OCI-LY7 (cell line): ENCODE measurements at regions not wholly inside any gene's neighbourhood (a gene's known extent, or its start where the extent isn't known, plus 50 kb on each side); places are given as distances from the start of the nearest gene placed in this dataset.

Experiments
- BruUV-seq: library from RNA; stranded (reverse); fragments of 400-500 nt; replicated peaks from 2 replicates; lab custom pipeline; 2021; lab: Mats Ljungman, UMichigan
- CTCF ChIA-PET: fragments of 300-600 bp; sonication (Branson Sonifier 250); formaldehyde crosslinking; loops from one replicate; lab custom pipeline; 2022; ENCODE audit warnings: antibody characterized with exemption; ENCODE audit not compliant: unreplicated experiment; lab: Charles Lee
- POLR2A ChIA-PET: fragments of 300-600 bp; sonication (Branson Sonifier 250); formaldehyde crosslinking; loops from one replicate; lab custom pipeline; 2022; ENCODE audit warnings: antibody characterized with exemption; lab: Charles Lee
- DNase-seq: peaks from one replicate; pipeline ENCODE4 v3.0.0-alpha.2; 2015; ENCODE audit warnings: low spot score
- H2AFZ ChIP-seq: fragments of 200-600 bp; sonication (generic), shearing (Covaris generic); 2 replicates; pipeline ENCODE4 v1.6.1; 2014; ENCODE audit warnings: mild to moderate bottlenecking, antibody characterized with exemption, low read length, moderate library complexity
- H3K27ac ChIP-seq: fragments of 200-600 bp; sonication (generic); 2 replicates; pipeline ENCODE4 v1.5.1; 2014; ENCODE audit warnings: mixed run types, low read depth, mild to moderate bottlenecking, moderate library complexity, low read length, inconsistent platforms; ENCODE audit not compliant: poor library complexity, severe bottlenecking
- H3K36me3 ChIP-seq: fragments of 200-600 bp; sonication (generic); 2 replicates; pipeline ENCODE4 v1.6.1; 2014; ENCODE audit warnings: mild to moderate bottlenecking, antibody characterized with exemption, low read length, moderate library complexity, mixed read lengths; ENCODE audit not compliant: insufficient read depth
- H3K4me1 ChIP-seq: fragments of 200-600 bp; sonication (generic); 2 replicates; pipeline ENCODE4 v1.5.1; 2014; ENCODE audit warnings: mild to moderate bottlenecking, low read length; ENCODE audit not compliant: insufficient read depth, poor library complexity, severe bottlenecking
- H3K4me2 ChIP-seq: fragments of 200-600 bp; sonication (generic); 2 replicates; pipeline ENCODE4 v1.6.1; 2014; ENCODE audit warnings: mild to moderate bottlenecking, low read length
- H3K4me3 ChIP-seq: fragments of 200-600 bp; sonication (generic); 2 replicates; pipeline ENCODE4 v1.5.1; 2014; ENCODE audit warnings: mild to moderate bottlenecking, low read depth, low read length; ENCODE audit not compliant: poor library complexity, severe bottlenecking
- H3K79me2 ChIP-seq: fragments of 200-600 bp; sonication (generic); 2 replicates; pipeline ENCODE4 v1.6.1; 2016; ENCODE audit warnings: low read depth, mild to moderate bottlenecking, low read length, moderate library complexity, mixed read lengths; ENCODE audit not compliant: insufficient read depth
- H3K9me2 ChIP-seq: fragments of 200-600 bp; sonication (generic); 2 replicates; pipeline ENCODE4 v1.6.1; 2016; ENCODE audit warnings: mild to moderate bottlenecking, low read length, mixed read lengths; ENCODE audit not compliant: insufficient read depth
- H3K9me3 ChIP-seq: fragments of 200-600 bp; sonication (generic); 2 replicates; pipeline ENCODE4 v1.6.1; 2014; ENCODE audit warnings: mild to moderate bottlenecking, mixed run types, low read length, mixed read lengths
- H4K20me1 ChIP-seq: fragments of 200-600 bp; sonication (generic); 2 replicates; pipeline ENCODE4 v1.6.1; 2014; ENCODE audit warnings: mild to moderate bottlenecking, antibody characterized with exemption, low read length, moderate library complexity, mixed read lengths; ENCODE audit not compliant: insufficient read depth
- EZH2phosphoT487 ChIP-seq: fragments of 200-600 bp; sonication (generic); IDR thresholded peaks from 2 replicates; pipeline ENCODE4 v1.6.1; 2018; ENCODE audit warnings: low read depth, borderline replicate concordance, mild to moderate bottlenecking, mixed run types, antibody characterized with exemption, low read length, moderate library complexity, mixed read lengths
- intact Hi-C: fragments of 100-400 bp; cut with micrococcal nuclease; formaldehyde crosslinking; loops from one replicate; pipeline ENCODE4 v1.10.0; 2022; ENCODE audit not compliant: unreplicated experiment
- TF ChIP-seq, protein P1 (sequence below): fragments of 200-600 bp; sonication (generic); conservative IDR thresholded peaks from 2 replicates; pipeline ENCODE4 v1.5.1; 2014; ENCODE audit warnings: mild to moderate bottlenecking, antibody characterized with exemption, low read length, moderate library complexity, mixed read lengths

DNA sequence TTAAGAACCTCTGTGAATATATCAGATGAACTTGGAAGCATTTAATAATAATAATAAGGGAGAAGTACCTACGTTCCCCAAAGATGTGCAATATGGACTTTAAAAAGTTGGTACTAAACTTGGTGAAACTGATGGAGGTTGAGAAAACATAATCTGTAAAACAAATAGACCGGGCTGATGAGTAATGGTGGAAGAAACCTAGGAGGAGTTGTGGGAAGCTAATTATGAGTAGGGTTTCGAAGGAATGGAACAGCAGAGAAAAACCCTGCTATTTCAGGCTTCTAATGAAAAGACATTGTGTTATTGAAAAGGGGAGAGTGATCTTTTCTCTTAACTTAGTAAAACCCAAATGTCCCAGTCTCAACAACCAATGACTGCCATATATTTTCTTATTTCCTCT lies 229.3 kb downstream of the PCSK1 start:
- Histone ChIP-seq H3K4me3 (no peak overlapping the region), H3K9me3 (no peaks in the 10 kb centered on the region), H3K36me3 (no peaks in the 10 kb centered on the region), H2AFZ (no peak overlapping the region), H3K79me2 (no peaks in the 10 kb centered on the region), H3K4me1 (no peaks in the 10 kb centered on the region), H3K27ac (no peak overlapping the region), H4K20me1 (no peaks in the 10 kb centered on the region), H3K4me2 (no peak overlapping the region), H3K9me2 (no peaks in the 10 kb centered on the region)
- ChIA-PET POLR2A (interaction anchor here (1.5 kb wide), 1 partner anchor 12 kb away, joined by 4 read pairs; no protein-coding TSS in a partner anchor), CTCF (no interaction called here)
- no TSS peak for BruUV-seq
- intact Hi-C loops: no loop called here
- no peak for DNase-seq
- TF ChIP-seq, protein P1, sequence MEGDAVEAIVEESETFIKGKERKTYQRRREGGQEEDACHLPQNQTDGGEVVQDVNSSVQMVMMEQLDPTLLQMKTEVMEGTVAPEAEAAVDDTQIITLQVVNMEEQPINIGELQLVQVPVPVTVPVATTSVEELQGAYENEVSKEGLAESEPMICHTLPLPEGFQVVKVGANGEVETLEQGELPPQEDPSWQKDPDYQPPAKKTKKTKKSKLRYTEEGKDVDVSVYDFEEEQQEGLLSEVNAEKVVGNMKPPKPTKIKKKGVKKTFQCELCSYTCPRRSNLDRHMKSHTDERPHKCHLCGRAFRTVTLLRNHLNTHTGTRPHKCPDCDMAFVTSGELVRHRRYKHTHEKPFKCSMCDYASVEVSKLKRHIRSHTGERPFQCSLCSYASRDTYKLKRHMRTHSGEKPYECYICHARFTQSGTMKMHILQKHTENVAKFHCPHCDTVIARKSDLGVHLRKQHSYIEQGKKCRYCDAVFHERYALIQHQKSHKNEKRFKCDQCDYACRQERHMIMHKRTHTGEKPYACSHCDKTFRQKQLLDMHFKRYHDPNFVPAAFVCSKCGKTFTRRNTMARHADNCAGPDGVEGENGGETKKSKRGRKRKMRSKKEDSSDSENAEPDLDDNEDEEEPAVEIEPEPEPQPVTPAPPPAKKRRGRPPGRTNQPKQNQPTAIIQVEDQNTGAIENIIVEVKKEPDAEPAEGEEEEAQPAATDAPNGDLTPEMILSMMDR: no peak
- TF ChIP-seq EZH2phosphoT487: no peak

- no peak for TF ChIP-seq EZH2phosphoT487
- TF ChIP-seq, protein P1: no peak
- CTCF ChIA-PET: no interaction called here
- POLR2A ChIA-PET: interaction anchor here (0.6 to 1.0 kb wide), 3 partner anchors 9 to 106 kb away, joined by 3 to 4 read pairs (median 3); no protein-coding TSS in a partner anchor
Observed at GRCh38 chr5:96201503-96201902, 231.5 kb downstream of the PCSK1 start.

GRCh38 chr5:96200641-96201040 lies 232.4 kb downstream of the PCSK1 start:
- ChIA-PET CTCF (no interaction called here), POLR2A (no interaction called here)
- no peak overlapping the region for H2AFZ ChIP-seq
- BruUV-seq: no TSS peak
- H3K9me3 ChIP-seq: no peaks in the 10 kb centered on the region
- no peaks in the 10 kb centered on the region for H3K4me1 ChIP-seq
- no peaks in the 10 kb centered on the region for H4K20me1 ChIP-seq
- no peak overlapping the region for H3K4me3 ChIP-seq
- TF ChIP-seq, protein P1: no peak
- no peak for TF ChIP-seq EZH2phosphoT487
- H3K36me3 ChIP-seq: no peaks in the 10 kb centered on the region
- H3K9me2 ChIP-seq: no peaks in the 10 kb centered on the region
- H3K27ac ChIP-seq: no peak overlapping the region
- no peaks in the 10 kb centered on the region for H3K79me2 ChIP-seq
- H3K4me2 ChIP-seq: no peak overlapping the region
- intact Hi-C loops: no loop called here
- DNase-seq: no peak

More at GRCh38 chr5:96201503-96201902, 231.5 kb downstream of the PCSK1 start:
- no peak overlapping the region for H3K4me2 ChIP-seq
- H2AFZ ChIP-seq: no peak overlapping the region
- H4K20me1 ChIP-seq: no peaks in the 10 kb centered on the region
- H3K27ac ChIP-seq: no peak overlapping the region
- H3K9me2 ChIP-seq: no peaks in the 10 kb centered on the region
- no peak for DNase-seq
- H3K4me1 ChIP-seq: no peaks in the 10 kb centered on the region
- H3K9me3 ChIP-seq: no peaks in the 10 kb centered on the region
- no TSS peak for BruUV-seq
- H3K36me3 ChIP-seq: no peaks in the 10 kb centered on the region
- H3K79me2 ChIP-seq: no peaks in the 10 kb centered on the region
- H3K4me3 ChIP-seq: no peak overlapping the region
- intact Hi-C loops: no loop called here
